Hepatocyte (in vitro differentiated cells): ENCODE measurements at regions not wholly inside any gene's neighbourhood (a gene's known extent, or its start where the extent isn't known, plus 50 kb on each side); places are given as distances from the start of the nearest gene placed in this dataset.
"Not testable (repeated sequence)": the region's sequence is repeated elsewhere in the genome, so short reads cannot be mapped to it uniquely, and the experiment has no call there.

Source experiments
- EZH2 ChIP-seq: fragments of 200-600 bp; sonication (generic); IDR thresholded peaks from 2 replicates; pipeline ENCODE4 v1.6.1; 2016; ENCODE audit warnings: antibody characterized with exemption, mild to moderate bottlenecking, borderline replicate concordance
- TF ChIP-seq, protein P1 (sequence below): fragments of 200-600 bp; sonication (generic); IDR thresholded peaks from 2 replicates; pipeline ENCODE4 v1.5.1; 2016; ENCODE audit warnings: antibody characterized with exemption, mild to moderate bottlenecking; ENCODE audit not compliant: poor library complexity

DNA sequence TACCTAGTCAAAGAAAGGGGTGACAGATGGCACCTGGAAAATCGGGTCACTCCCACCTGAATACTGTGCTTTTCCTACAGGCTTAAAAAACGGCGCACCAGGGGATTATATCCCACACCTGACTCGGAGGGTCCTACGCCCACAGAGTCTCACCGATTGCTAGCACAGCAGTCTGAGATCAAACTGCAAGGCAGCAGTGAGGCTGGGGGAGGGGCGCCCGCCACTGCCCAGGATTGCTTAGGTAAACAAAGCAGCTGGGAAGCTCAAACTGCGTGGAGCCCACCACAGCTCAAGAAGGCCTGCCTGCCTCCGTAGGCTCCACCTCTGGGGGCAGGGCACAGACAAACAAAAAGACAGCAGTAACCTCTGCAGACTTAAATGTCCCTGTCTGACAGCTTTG lies 242.7 kb downstream of the FZD1 start:
- TF ChIP-seq, protein P1, sequence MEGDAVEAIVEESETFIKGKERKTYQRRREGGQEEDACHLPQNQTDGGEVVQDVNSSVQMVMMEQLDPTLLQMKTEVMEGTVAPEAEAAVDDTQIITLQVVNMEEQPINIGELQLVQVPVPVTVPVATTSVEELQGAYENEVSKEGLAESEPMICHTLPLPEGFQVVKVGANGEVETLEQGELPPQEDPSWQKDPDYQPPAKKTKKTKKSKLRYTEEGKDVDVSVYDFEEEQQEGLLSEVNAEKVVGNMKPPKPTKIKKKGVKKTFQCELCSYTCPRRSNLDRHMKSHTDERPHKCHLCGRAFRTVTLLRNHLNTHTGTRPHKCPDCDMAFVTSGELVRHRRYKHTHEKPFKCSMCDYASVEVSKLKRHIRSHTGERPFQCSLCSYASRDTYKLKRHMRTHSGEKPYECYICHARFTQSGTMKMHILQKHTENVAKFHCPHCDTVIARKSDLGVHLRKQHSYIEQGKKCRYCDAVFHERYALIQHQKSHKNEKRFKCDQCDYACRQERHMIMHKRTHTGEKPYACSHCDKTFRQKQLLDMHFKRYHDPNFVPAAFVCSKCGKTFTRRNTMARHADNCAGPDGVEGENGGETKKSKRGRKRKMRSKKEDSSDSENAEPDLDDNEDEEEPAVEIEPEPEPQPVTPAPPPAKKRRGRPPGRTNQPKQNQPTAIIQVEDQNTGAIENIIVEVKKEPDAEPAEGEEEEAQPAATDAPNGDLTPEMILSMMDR = not testable (repeated sequence)
- not testable (repeated sequence) for TF ChIP-seq EZH2
